ENCODE measurements at regions not wholly inside any gene's neighbourhood (a gene's known extent, or its start where the extent isn't known, plus 50 kb on each side); places are given as distances from the start of the nearest gene placed in this dataset.

- ChIA-PET CTCF (interaction anchor here (1.3 kb wide), 1 partner anchor 177 kb away, joined by 5 read pairs; no protein-coding TSS in a partner anchor), POLR2A (no interaction called here)
- Histone ChIP-seq H3K4me1 (no peaks in the 10 kb centered on the region), H3K9me3 (no peaks in the 10 kb centered on the region), H3K4me3 (no peak overlapping the region), H3K4me2 (no peak overlapping the region), H3K27ac (no peak overlapping the region)
- DNase-seq (ENCODE audit: low read depth in 1 of 2, low spot score in 1 of 2) (no peak), FAIRE-seq (no peak), ATAC-seq (no peak)
- WGBS (ENCODE audit: missing lambda C conversion rate): 65% methylated on average over 5 of the region's 6 CpGs
- TF ChIP-seq SREBF2 (IDR thresholded peaks at IDR 0.05) (no peak), CBX8 (IDR thresholded peaks at IDR 0.05) (no peak), JUN (IDR thresholded peaks at IDR 0.05) (no peak), NPAS2 (CRISPR knock-in tag; IDR thresholded peaks at IDR 0.05; ENCODE audit: borderline replicate concordance) (no peak), ZNF302 (CRISPR knock-in tag; IDR thresholded peaks at IDR 0.05) (no peak), HEYL (CRISPR knock-in tag; IDR thresholded peaks at IDR 0.05) (no peak), RARB (CRISPR knock-in tag; IDR thresholded peaks at IDR 0.05) (no peak), KDM1A (IDR thresholded peaks at IDR 0.05; ENCODE audit: low read depth) (no peak), SMC3 (IDR thresholded peaks at IDR 0.05) (no peak), TFCP2L1 (CRISPR knock-in tag; IDR thresholded peaks at IDR 0.05) (no peak), ZC3H11A (IDR thresholded peaks at IDR 0.05) (no peak), RAD21 (conservative IDR thresholded peaks at IDR 0.05 in 1 of 2, IDR thresholded peaks at IDR 0.05 in 1 of 2) (no peak)
- TF ChIP-seq, protein P1, sequence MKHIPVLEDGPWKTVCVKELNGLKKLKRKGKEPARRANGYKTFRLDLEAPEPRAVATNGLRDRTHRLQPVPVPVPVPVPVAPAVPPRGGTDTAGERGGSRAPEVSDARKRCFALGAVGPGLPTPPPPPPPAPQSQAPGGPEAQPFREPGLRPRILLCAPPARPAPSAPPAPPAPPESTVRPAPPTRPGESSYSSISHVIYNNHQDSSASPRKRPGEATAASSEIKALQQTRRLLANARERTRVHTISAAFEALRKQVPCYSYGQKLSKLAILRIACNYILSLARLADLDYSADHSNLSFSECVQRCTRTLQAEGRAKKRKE (CRISPR knock-in tag; IDR thresholded peaks at IDR 0.05; ENCODE audit: low read depth): no peak
- TF ChIP-seq, protein P2, sequence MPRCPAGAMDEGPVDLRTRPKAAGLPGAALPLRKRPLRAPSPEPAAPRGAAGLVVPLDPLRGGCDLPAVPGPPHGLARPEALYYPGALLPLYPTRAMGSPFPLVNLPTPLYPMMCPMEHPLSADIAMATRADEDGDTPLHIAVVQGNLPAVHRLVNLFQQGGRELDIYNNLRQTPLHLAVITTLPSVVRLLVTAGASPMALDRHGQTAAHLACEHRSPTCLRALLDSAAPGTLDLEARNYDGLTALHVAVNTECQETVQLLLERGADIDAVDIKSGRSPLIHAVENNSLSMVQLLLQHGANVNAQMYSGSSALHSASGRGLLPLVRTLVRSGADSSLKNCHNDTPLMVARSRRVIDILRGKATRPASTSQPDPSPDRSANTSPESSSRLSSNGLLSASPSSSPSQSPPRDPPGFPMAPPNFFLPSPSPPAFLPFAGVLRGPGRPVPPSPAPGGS (IDR thresholded peaks at IDR 0.05): no peak
- TF ChIP-seq, protein P3, sequence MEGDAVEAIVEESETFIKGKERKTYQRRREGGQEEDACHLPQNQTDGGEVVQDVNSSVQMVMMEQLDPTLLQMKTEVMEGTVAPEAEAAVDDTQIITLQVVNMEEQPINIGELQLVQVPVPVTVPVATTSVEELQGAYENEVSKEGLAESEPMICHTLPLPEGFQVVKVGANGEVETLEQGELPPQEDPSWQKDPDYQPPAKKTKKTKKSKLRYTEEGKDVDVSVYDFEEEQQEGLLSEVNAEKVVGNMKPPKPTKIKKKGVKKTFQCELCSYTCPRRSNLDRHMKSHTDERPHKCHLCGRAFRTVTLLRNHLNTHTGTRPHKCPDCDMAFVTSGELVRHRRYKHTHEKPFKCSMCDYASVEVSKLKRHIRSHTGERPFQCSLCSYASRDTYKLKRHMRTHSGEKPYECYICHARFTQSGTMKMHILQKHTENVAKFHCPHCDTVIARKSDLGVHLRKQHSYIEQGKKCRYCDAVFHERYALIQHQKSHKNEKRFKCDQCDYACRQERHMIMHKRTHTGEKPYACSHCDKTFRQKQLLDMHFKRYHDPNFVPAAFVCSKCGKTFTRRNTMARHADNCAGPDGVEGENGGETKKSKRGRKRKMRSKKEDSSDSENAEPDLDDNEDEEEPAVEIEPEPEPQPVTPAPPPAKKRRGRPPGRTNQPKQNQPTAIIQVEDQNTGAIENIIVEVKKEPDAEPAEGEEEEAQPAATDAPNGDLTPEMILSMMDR (IDR thresholded peaks at IDR 0.05): no peak
Observed at GRCh38 chr17:79216826-79217225, 142.2 kb downstream of the ENGASE start.

GRCh38 chr17:79216391-79216790 lies 141.8 kb downstream of the ENGASE start:
- CTCF ChIA-PET: interaction anchor here (1.1 to 1.3 kb wide), 2 partner anchors 175 to 177 kb away, joined by 4 to 5 read pairs; no protein-coding TSS in a partner anchor
- no peak for DNase-seq (ENCODE audit: low read depth in 1 of 2, low spot score in 1 of 2)
- Histone ChIP-seq H3K4me1 (no peaks in the 10 kb centered on the region), H3K9me3 (no peaks in the 10 kb centered on the region), H3K27ac (no peak overlapping the region), H3K4me3 (no peak overlapping the region), H3K4me2 (no peak overlapping the region)
- ATAC-seq: no peak
- 60% methylated on average over 5 of the region's 6 CpGs for WGBS (ENCODE audit: missing lambda C conversion rate)
- FAIRE-seq: no peak
- POLR2A ChIA-PET: no interaction called here
- TF ChIP-seq ZC3H11A (IDR thresholded peaks at IDR 0.05) (no peak), MYC (IDR thresholded peaks at IDR 0.05; ENCODE audit: borderline replicate concordance, low read length) (no peak), FOXS1 (CRISPR knock-in tag; IDR thresholded peaks at IDR 0.05) (no peak), ESRRA (IDR thresholded peaks at IDR 0.05; ENCODE audit: borderline replicate concordance, low read length) (no peak), MAFK (IDR thresholded peaks at IDR 0.05; ENCODE audit: partially characterized antibody) (no peak)
- TF ChIP-seq, protein P4, sequence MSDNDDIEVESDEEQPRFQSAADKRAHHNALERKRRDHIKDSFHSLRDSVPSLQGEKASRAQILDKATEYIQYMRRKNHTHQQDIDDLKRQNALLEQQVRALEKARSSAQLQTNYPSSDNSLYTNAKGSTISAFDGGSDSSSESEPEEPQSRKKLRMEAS (IDR thresholded peaks at IDR 0.05): no peak
- TF ChIP-seq, protein P5, sequence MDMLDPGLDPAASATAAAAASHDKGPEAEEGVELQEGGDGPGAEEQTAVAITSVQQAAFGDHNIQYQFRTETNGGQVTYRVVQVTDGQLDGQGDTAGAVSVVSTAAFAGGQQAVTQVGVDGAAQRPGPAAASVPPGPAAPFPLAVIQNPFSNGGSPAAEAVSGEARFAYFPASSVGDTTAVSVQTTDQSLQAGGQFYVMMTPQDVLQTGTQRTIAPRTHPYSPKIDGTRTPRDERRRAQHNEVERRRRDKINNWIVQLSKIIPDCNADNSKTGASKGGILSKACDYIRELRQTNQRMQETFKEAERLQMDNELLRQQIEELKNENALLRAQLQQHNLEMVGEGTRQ (IDR thresholded peaks at IDR 0.05): no peak

Data from A549 (cell line).